Adrenal gland (tissue), 5 donors: ENCODE measurements at regions not wholly inside any gene's neighbourhood (a gene's known extent, or its start where the extent isn't known, plus 50 kb on each side); places are given as distances from the start of the nearest gene placed in this dataset.

Experiments
- CTCF ChIP-seq, 6 experiments: fragments of 450-650 bp in 4 of 6; fragments of 200-600 bp in 2 of 6; sonication (generic) in 1 of 6; IDR thresholded peaks; 1 replicate in 5 of 6; 2 replicates in 1 of 6; pipeline versions ENCODE4 v1.5.1 to v1.8.0; 2016 to 2021; ENCODE audit warnings: antibody characterized with exemption in 6 of 6, mild to moderate bottlenecking in 2 of 6, moderate library complexity in 1 of 6
- POLR2A ChIP-seq, 2 donors: fragments of 450-650 bp; IDR thresholded peaks; one replicate each; pipeline ENCODE4 v1.6.1; 2017; ENCODE audit warnings: antibody characterized with exemption in 2 of 2, mild to moderate bottlenecking in 2 of 2, moderate library complexity in 1 of 2
- donor health status: DM: no; HTN: no; CAD: no.

DNA sequence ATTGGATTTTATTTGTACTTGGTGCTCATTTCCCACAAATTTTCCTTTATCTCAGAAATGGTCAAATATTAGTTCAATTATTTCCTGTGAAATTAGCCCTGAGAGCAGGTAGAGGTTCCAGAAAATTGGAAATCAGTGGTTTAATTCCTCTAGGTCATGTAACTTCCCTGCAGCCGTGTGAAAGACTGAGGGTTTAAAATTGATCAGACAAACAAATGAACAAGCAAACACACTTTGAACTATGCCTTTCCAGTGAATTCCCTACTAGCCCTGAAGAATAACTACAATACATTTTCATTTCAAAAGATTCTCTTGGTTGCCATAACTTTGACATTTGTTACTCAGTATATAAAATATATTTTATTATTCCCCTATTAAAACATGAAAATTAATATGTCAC is 1116.7 kb downstream of the REEP3 start:
- TF ChIP-seq POLR2A (IDR thresholded peaks at IDR 0.05) (no peak), CTCF (IDR thresholded peaks at IDR 0.05) (no peak)
